ENCODE measurements at regions not wholly inside any gene's neighbourhood (a gene's known extent, or its start where the extent isn't known, plus 50 kb on each side); places are given as distances from the start of the nearest gene placed in this dataset.

DNA sequence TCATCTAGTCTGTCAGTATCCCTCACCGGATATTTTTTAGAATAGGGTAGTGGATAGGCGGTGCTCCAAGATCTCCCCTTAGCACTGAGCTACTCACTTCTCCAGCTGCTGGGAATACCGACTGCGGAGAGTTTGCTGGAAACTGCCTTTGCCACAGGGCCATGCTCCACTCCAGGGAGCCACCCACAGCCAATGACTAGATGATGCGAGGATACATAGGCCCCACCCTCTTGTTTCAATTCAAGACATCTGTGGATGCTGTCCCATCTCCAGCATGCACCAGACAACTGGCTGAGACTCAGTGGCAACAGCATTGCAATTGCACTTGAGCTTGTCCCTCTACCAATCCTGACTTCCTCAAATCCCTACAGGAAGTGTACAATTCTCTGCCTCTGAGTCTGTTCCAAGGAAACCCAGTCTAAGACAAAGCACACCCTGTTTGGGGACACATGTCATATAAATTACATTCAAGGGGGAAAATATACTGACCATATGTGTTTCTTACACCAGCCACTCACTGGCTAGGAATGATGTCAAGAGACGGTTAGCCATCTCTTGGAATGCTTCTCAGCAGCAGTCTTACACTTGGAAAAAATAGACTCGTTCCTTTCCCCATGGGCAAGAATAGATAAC lies 312.6 kb upstream of the KIF2A start:
- H3K4me1 Mint-ChIP-seq = no peaks in the 10 kb centered on the region
- no peaks in the 10 kb centered on the region for H3K36me3 Mint-ChIP-seq (ENCODE audit: low read depth)
- no peak overlapping the region for H3K4me3 Mint-ChIP-seq
- H3K27me3 Mint-ChIP-seq = peaks cover 7% of the 10 kb centered on the region
- H3K9me3 ChIP-seq (ENCODE audit: control insufficient read depth, low read length, poor library complexity, severe bottlenecking) = no peaks in the 10 kb centered on the region
- no peak for DNase-seq
- ATAC-seq = no peak
- no peak overlapping the region for H3K27ac Mint-ChIP-seq

- no peak overlapping the region for H3K4me3 Mint-ChIP-seq
- H3K4me1 Mint-ChIP-seq = no peaks in the 10 kb centered on the region
- H3K9me3 ChIP-seq (ENCODE audit: control insufficient read depth, low read length, poor library complexity, severe bottlenecking) = no peaks in the 10 kb centered on the region
- H3K27ac Mint-ChIP-seq = no peak overlapping the region
- no peaks in the 10 kb centered on the region for H3K36me3 Mint-ChIP-seq (ENCODE audit: low read depth)
- DNase-seq (no peak), ATAC-seq (no peak)
- H3K27me3 Mint-ChIP-seq = peaks cover 7% of the 10 kb centered on the region
Measured at GRCh38 chr5:61994171-61994570, 311.8 kb upstream of the KIF2A start.

DNA sequence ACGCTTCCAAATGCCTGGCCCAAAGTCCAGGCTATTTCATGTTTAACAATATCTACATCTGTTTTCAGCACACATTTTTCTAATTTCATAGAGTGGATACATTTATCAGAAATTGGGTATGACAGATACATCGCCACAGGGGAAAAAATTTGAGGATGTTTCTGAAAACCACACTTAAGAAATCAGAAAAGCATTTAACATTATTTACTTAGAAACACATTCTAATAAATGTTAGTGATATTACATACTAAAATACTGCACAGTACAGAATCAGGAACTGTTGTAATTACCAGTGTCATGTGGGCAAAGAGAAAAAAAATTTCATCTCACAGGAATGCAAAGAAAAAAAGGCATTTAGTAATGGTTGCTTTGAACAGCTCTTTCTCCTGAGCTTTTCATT lies 310.5 kb upstream of the KIF2A start:
- no peaks in the 10 kb centered on the region for H3K9me3 ChIP-seq (ENCODE audit: control insufficient read depth, low read length, poor library complexity, severe bottlenecking)
- Mint-ChIP-seq H3K36me3 (ENCODE audit: low read depth) (no peaks in the 10 kb centered on the region), H3K27me3 (peaks cover 7% of the 10 kb centered on the region)

GRCh38 chr5:61999371-61999770 lies 306.6 kb upstream of the KIF2A start:
- peaks cover 11% of the 10 kb centered on the region for H3K27me3 Mint-ChIP-seq

More for the DNA sequence above, 310.5 kb upstream of the KIF2A start:
- DNase-seq (no peak), ATAC-seq (no peak)
- Mint-ChIP-seq H3K4me1 (no peaks in the 10 kb centered on the region), H3K27ac (no peak overlapping the region), H3K4me3 (no peak overlapping the region)

DNA sequence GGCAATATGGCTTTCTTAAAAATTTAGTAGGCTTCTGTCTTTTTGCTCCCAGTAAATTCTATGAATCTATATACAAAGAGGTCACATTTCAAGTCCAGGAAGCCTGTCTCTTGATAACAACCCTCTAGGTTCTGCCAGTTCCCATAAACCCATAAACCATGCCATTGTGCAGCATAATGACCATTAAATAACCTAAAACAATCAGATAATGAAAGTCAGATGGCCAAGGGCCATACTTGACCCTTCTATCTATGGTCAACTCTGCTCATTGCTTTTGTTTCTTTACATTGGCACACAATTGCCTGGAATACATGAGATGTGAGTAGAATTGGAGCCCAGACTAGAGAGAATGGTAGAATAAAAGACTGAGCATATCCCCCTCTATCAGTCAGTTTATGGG lies 305.4 kb upstream of the KIF2A start:
- Mint-ChIP-seq H3K27me3 (peaks cover 11% of the 10 kb centered on the region), H3K4me1 (no peaks in the 10 kb centered on the region), H3K36me3 (ENCODE audit: low read depth) (no peaks in the 10 kb centered on the region), H3K27ac (no peak overlapping the region), H3K4me3 (no peak overlapping the region)
- H3K9me3 ChIP-seq (ENCODE audit: control insufficient read depth, low read length, poor library complexity, severe bottlenecking) = no peaks in the 10 kb centered on the region
- ATAC-seq (no peak), DNase-seq (no peak)

More at GRCh38 chr5:61999371-61999770, 306.6 kb upstream of the KIF2A start:
- no peaks in the 10 kb centered on the region for H3K9me3 ChIP-seq (ENCODE audit: control insufficient read depth, low read length, poor library complexity, severe bottlenecking)
- no peak for ATAC-seq
- no peaks in the 10 kb centered on the region for H3K36me3 Mint-ChIP-seq (ENCODE audit: low read depth)
- no peak for DNase-seq
- no peak overlapping the region for H3K4me3 Mint-ChIP-seq
- no peak overlapping the region for H3K27ac Mint-ChIP-seq
- H3K4me1 Mint-ChIP-seq = no peaks in the 10 kb centered on the region

DNA sequence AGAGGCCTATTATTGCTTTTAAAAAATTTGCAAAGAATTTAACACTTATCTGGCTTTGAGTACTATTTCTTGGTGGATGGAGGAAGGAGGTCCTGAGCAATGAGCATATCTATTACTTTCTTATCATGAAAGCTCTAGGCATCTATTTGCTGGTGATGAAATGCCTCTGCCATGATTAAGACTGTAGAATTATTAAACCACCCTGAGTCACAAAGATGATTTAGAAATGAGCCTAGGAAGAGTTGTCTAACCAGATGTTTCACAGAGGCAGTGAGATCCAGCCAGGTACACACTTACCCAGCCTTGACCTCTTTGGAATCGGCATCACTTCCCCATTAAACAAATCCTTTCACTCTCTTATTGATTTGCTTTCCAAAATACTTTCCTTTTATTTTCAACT lies 304.4 kb upstream of the KIF2A start:
- Mint-ChIP-seq H3K27me3 (peaks cover 5% of the 10 kb centered on the region), H3K27ac (no peak overlapping the region), H3K36me3 (ENCODE audit: low read depth) (no peaks in the 10 kb centered on the region), H3K4me3 (no peak overlapping the region), H3K4me1 (no peaks in the 10 kb centered on the region)
- no peaks in the 10 kb centered on the region for H3K9me3 ChIP-seq (ENCODE audit: control insufficient read depth, low read length, poor library complexity, severe bottlenecking)
- ATAC-seq (no peak), DNase-seq (no peak)

GRCh38 chr5:62002436-62002835 lies 303.6 kb upstream of the KIF2A start:
- peaks cover 4% of the 10 kb centered on the region for H3K27me3 Mint-ChIP-seq
- ATAC-seq (no peak), DNase-seq (no peak)
- no peaks in the 10 kb centered on the region for H3K4me1 Mint-ChIP-seq
- no peak overlapping the region for H3K4me3 Mint-ChIP-seq
- H3K27ac Mint-ChIP-seq = no peak overlapping the region
- H3K9me3 ChIP-seq (ENCODE audit: control insufficient read depth, low read length, poor library complexity, severe bottlenecking) = no peaks in the 10 kb centered on the region
- no peaks in the 10 kb centered on the region for H3K36me3 Mint-ChIP-seq (ENCODE audit: low read depth)

GRCh38 chr5:62005551-62005950 lies 300.5 kb upstream of the KIF2A start:
- Mint-ChIP-seq H3K36me3 (ENCODE audit: low read depth) (no peaks in the 10 kb centered on the region), H3K4me3 (no peak overlapping the region), H3K4me1 (no peaks in the 10 kb centered on the region), H3K27me3 (peaks cover 4% of the 10 kb centered on the region), H3K27ac (no peak overlapping the region)
- DNase-seq = no peak
- ATAC-seq = no peak
- H3K9me3 ChIP-seq (ENCODE audit: control insufficient read depth, low read length, poor library complexity, severe bottlenecking) = no peaks in the 10 kb centered on the region

DNA sequence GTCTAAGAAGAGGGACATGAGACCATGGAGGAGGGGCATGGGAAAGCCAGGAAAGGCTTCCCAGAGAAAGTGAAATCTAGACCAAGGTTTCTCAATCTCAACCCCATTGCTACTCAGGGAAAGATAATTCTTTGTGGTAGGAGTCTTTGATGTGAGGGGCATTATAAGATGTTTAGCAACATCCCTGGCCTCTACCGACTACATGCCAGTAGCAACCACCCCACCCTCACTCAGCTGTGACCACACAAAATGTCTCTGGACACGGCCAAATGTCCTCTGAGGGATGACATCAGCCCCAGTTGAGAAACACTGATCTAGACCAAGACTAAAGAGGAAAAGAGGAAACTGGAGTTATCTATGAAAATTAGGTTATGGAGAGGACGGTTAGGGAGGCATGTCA lies 298.5 kb upstream of the KIF2A start:
- no peaks in the 10 kb centered on the region for H3K9me3 ChIP-seq (ENCODE audit: control insufficient read depth, low read length, poor library complexity, severe bottlenecking)
- Mint-ChIP-seq H3K27me3 (peaks cover 4% of the 10 kb centered on the region), H3K4me1 (no peaks in the 10 kb centered on the region), H3K27ac (no peak overlapping the region), H3K36me3 (ENCODE audit: low read depth) (no peaks in the 10 kb centered on the region), H3K4me3 (no peak overlapping the region)
- DNase-seq = no peak
- ATAC-seq = no peak

- no peaks in the 10 kb centered on the region for H3K9me3 ChIP-seq (ENCODE audit: control insufficient read depth, low read length, poor library complexity, severe bottlenecking)
- Mint-ChIP-seq H3K27me3 (no peaks in the 10 kb centered on the region), H3K4me1 (no peaks in the 10 kb centered on the region), H3K27ac (no peak overlapping the region), H3K36me3 (ENCODE audit: low read depth) (no peaks in the 10 kb centered on the region), H3K4me3 (no peak overlapping the region)
- DNase-seq (no peak), ATAC-seq (no peak)
Measured at GRCh38 chr5:62011089-62011664, 294.8 kb upstream of the KIF2A start.

GRCh38 chr5:62017092-62017491 lies 288.9 kb upstream of the KIF2A start:
- no peaks in the 10 kb centered on the region for H3K27me3 Mint-ChIP-seq
- no peaks in the 10 kb centered on the region for H3K9me3 ChIP-seq (ENCODE audit: control insufficient read depth, low read length, poor library complexity, severe bottlenecking)
- no peaks in the 10 kb centered on the region for H3K36me3 Mint-ChIP-seq (ENCODE audit: low read depth)
- H3K4me3 Mint-ChIP-seq = no peak overlapping the region
- DNase-seq (no peak), ATAC-seq (no peak)
- H3K4me1 Mint-ChIP-seq = no peaks in the 10 kb centered on the region
- no peak overlapping the region for H3K27ac Mint-ChIP-seq

DNA sequence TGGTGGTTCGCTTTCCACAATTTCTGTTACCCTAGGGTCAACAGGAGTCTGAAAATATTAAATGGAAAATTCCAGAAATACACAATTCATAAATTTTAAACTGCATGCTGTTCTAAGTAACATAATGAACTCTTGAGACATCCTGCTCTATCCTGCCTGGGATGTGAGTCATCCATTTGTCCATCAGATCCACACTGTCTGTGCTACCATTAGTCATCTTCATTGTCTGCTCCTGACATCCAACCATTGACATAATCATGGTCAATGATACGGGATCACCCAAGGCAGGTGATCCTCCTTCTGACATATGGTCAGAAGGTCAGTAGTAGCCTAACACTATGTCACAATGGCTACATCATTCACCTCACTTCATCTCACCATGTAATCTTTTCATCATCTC lies 276.7 kb upstream of the KIF2A start:
- no peak overlapping the region for H3K4me3 Mint-ChIP-seq

DNA sequence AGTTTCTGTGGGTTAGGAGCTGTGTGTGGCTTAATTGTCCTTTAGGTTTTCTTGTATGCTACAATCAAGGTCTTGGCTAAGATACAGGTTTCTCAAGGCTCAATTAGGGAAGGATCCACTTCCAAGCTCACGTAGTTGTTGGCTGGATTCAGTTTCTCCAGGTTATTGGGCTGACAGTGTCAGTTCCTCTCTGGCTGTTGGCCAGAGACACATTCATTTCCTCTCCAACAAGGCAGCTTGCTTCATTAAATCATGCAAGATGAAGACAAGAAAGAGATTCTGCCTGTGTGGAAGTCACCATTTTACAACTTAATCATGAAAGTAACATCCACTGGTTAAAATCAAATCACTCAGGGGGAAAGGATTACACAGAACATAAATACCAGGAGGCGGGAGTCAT lies 275.7 kb upstream of the KIF2A start:
- Mint-ChIP-seq H3K4me1 (no peaks in the 10 kb centered on the region), H3K36me3 (ENCODE audit: low read depth) (no peaks in the 10 kb centered on the region), H3K4me3 (no peak overlapping the region), H3K27me3 (no peaks in the 10 kb centered on the region), H3K27ac (no peak overlapping the region)
- ATAC-seq (no peak), DNase-seq (no peak)
- H3K9me3 ChIP-seq (ENCODE audit: control insufficient read depth, low read length, poor library complexity, severe bottlenecking) = no peaks in the 10 kb centered on the region

More for the DNA sequence above, 276.7 kb upstream of the KIF2A start:
- H3K36me3 Mint-ChIP-seq (ENCODE audit: low read depth) = no peaks in the 10 kb centered on the region
- H3K4me1 Mint-ChIP-seq = no peaks in the 10 kb centered on the region
- no peak overlapping the region for H3K27ac Mint-ChIP-seq
- no peak for DNase-seq
- no peaks in the 10 kb centered on the region for H3K9me3 ChIP-seq (ENCODE audit: control insufficient read depth, low read length, poor library complexity, severe bottlenecking)
- no peak for ATAC-seq
- no peaks in the 10 kb centered on the region for H3K27me3 Mint-ChIP-seq

DNA sequence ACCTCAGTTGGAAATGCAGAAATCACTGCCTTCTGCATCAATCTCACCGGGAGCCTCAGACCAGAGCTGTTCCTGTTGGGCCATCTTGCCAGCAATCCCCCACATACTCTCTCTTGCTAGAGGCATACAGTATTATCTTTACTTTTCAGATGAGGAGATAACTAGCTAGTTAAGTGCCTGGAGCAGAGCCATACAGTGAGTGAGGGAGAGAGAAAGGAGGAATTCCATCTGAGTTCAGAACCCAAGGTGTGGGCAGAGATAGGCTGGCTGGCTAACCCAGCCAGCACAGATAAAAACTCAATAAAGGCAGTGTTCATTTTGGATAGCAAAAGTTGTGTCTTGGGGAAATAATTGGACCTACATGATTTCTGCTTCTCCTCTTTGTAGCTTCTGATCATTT lies 268.0 kb upstream of the KIF2A start:
- Mint-ChIP-seq H3K27ac (no peak overlapping the region), H3K4me3 (no peak overlapping the region), H3K4me1 (no peaks in the 10 kb centered on the region), H3K27me3 (peaks cover 17% of the 10 kb centered on the region), H3K36me3 (ENCODE audit: low read depth) (no peaks in the 10 kb centered on the region)
- H3K9me3 ChIP-seq (ENCODE audit: control insufficient read depth, low read length, poor library complexity, severe bottlenecking) = no peaks in the 10 kb centered on the region
- ATAC-seq = no peak
- no peak for DNase-seq

Measured in T-helper 17 cell (primary cell).